ENCODE measurements at regions not wholly inside any gene's neighbourhood (a gene's known extent, or its start where the extent isn't known, plus 50 kb on each side); places are given as distances from the start of the nearest gene placed in this dataset.

DNA sequence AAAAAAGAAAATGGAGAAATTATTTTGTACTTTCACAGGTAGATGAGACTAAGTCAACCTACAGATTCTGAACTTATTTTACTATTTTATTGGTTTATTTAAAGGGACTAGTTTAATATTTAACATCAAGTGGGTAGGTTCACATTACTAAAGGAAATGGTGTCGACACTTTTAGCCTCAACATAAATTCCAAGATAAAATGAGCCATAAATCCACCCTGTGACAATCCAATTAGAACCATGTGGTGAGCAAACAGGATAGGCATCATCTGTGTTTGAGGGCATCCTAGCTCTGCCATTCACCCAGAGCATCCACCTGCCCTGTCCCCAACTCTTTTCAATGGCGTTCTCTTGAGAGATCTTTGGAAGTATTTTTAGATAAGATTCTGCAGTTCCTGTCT, 92.8 kb upstream of the PMFBP1 start:
- DNase-seq, result no peak
- intact Hi-C loops (cut with DNase I), result no loop called here

DNA sequence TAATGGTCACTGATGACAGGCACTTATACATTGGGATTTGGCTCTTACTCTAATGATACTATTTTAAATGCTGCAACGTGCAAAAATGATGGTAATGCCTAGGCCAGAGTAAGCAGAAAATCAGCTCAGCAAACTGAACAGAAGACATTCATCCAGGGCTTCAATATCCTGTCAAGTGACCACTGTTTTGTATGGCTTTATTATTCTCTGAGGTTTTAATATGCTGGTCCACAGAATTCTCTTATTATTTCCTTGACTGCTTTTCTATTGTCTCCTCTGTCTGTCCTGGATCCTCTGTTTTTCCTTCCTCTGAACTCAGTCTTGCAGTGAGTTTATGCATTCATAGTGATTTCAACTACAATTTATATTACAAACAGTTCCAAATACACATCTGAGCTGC, 90.8 kb upstream of the PMFBP1 start:
- no peak for DNase-seq
- intact Hi-C loops (cut with DNase I), result no loop called here

- intact Hi-C loops (cut with DNase I), result no loop called here
- DNase-seq, result no peak
Measured at GRCh38 chr16:72261127-72261526, 89.2 kb upstream of the PMFBP1 start.

GRCh38 chr16:72256398-72257066, 84.6 kb upstream of the PMFBP1 start:
- intact Hi-C loops (cut with DNase I), result no loop called here
- no peak for DNase-seq

- intact Hi-C loops (cut with DNase I), result no loop called here
- DNase-seq, result no peak
Measured at GRCh38 chr16:72255786-72256185, 83.8 kb upstream of the PMFBP1 start.

DNA sequence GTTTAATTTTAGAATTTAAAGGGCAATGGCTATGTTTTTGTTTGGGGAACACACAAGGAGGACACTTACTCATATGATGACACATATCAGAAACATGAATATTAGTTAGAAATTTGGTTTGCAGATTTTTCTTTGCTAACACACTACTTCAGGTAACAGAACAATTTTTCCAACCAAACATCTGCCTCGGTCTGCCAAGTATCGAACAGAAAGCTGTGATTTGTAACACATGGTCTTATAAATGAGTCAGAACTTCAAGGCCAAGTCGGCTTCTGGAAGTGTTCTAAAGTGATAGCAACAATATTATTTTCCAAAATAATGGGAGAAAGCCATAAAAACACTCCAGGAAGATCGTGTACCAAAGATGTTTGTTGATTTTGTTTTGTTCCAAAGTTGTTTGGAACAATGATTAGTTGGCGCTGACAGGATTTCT, 75.9 kb upstream of the PMFBP1 start:
- intact Hi-C loops (cut with DNase I), result no loop called here
- DNase-seq, result no peak

- DNase-seq, result no peak
Measured at GRCh38 chr16:72246423-72246822, 74.5 kb upstream of the PMFBP1 start.

GRCh38 chr16:72244853-72245252, 72.9 kb upstream of the PMFBP1 start:
- no peak for DNase-seq
- intact Hi-C loops (cut with DNase I), result no loop called here

More at GRCh38 chr16:72246423-72246822, 74.5 kb upstream of the PMFBP1 start:
- intact Hi-C loops (cut with DNase I), result no loop called here

GRCh38 chr16:72243621-72244020, 71.7 kb upstream of the PMFBP1 start:
- no peak for DNase-seq
- intact Hi-C loops (cut with DNase I), result no loop called here

DNA sequence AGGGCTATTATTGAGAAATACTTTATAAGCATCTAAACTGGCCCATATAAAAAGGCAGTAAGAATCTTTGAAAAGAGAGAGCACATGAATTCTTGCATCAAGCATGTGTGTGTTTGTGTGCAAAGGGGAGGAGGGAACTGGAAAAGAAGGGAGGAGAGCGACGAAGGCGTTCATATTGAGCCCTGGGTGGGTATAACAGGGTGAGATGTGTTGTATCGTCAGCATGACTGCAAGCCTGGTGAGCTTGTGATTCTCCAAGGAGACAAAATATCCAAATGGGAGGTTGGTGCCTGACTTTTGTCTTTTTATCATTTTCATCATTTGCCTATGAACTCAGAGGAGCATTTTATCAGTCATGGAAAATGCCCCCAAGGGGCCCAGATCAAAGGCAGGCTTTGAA, 70.8 kb upstream of the PMFBP1 start:
- DNase-seq, result no peak
- intact Hi-C loops (cut with DNase I), result no loop called here

DNA sequence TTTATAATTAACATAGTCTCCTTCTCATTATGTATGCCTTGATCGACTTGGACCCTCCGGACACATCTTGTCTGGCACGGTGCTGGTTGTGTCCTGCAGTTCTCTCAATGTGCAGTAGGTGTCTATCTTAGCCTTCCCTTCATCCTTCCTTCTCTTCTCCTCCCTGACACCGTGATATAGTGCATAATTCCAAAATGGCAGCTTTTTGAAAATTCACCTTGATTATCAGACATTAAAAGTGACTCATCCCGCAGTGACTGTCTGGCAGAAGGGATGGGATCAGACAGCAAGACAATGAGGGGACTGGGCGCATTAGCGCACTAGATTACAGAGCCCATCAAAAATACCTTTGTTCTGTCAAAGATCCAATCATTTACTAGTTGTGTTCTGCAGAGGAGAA, 70.0 kb upstream of the PMFBP1 start:
- DNase-seq, result peak in 39 of 42 donors; percentile 9 to 79 (median 53)
- intact Hi-C loops (cut with DNase I), result no loop called here

DNA sequence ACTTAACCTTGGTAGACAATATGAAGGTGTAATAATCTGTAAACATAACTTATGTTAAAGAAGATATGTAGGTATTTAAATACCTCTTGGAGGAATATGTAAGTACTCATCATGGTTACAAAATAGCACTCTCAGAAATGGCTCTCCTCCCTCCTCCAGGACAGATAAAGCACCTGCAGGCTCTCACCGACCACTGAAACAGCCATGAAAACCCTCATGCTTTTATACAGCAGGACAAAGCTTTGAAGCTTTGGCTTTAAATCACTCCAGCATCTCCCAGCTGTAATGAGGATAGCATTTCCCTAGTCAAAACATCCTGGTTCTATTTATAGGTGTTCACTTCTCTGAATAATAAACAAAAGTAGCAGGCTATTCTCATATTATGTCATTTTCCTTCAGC, 69.1 kb upstream of the PMFBP1 start:
- intact Hi-C loops (cut with DNase I), result no loop called here
- DNase-seq, result no peak

- intact Hi-C loops (cut with DNase I), result no loop called here
Measured at GRCh38 chr16:72240466-72240865, 68.5 kb upstream of the PMFBP1 start.

GRCh38 chr16:72236866-72237265, 64.9 kb upstream of the PMFBP1 start:
- intact Hi-C loops (cut with DNase I), result no loop called here
- DNase-seq, result no peak

More at GRCh38 chr16:72240466-72240865, 68.5 kb upstream of the PMFBP1 start:
- DNase-seq, result no peak

- no peak for DNase-seq
- intact Hi-C loops (cut with DNase I), result no loop called here
Measured at GRCh38 chr16:72234387-72234786, 62.4 kb upstream of the PMFBP1 start.

- intact Hi-C loops (cut with DNase I), result no loop called here
- no peak for DNase-seq
Measured at GRCh38 chr16:72228014-72228413, 56.1 kb upstream of the PMFBP1 start.

DNA sequence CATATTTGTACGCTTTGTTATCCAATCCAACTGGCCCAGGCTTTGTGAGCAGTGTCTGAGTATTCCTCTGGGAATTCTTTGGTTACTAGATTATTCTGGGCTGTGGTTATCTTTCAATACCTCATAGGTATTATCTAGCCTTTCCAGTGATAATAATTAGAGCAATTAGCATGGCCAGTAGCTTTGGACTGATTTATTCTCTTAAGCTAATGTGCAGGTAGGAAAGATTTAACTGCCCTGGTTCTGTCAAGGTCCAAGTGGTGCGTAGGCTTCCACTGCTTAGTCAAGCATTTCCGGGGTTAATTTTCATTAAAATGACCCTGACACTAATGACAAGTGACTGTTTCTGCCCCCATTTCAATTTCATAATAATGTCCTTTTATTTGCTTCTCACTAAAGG, 54.2 kb upstream of the PMFBP1 start:
- intact Hi-C loops (cut with DNase I), result no loop called here

GRCh38 chr16:72224260-72224768, 52.4 kb upstream of the PMFBP1 start:
- intact Hi-C loops (cut with DNase I), result no loop called here

More for the DNA sequence above, 54.2 kb upstream of the PMFBP1 start:
- no peak for DNase-seq

DNA sequence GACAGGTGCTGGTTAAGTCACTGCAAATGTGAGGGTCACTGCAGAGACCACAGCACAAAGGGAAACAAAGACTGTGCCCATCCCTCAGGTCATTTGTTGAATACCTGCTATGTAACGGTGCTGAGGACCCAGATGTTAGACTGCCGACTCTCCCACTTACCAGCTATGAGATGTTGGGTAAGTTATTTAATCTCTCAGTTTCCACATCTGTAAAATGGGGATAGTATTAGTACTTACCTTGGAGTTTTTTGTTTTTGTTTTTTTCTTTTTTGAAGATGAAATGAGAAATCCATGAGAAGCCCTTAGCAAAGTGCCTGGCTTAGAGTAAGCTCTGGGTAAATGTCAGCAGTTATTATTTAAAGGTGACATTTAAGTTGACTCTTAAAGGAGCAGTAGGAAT, 50.5 kb upstream of the PMFBP1 start:
- intact Hi-C loops (cut with DNase I), result no loop called here
- no peak for DNase-seq

More at GRCh38 chr16:72224260-72224768, 52.4 kb upstream of the PMFBP1 start:
- no peak for DNase-seq
